ENCODE measurements at regions not wholly inside any gene's neighbourhood (a gene's known extent, or its start where the extent isn't known, plus 50 kb on each side); places are given as distances from the start of the nearest gene placed in this dataset.

GRCh38 chr1:30184393-30185141 is 538.8 kb downstream of the MATN1 start:
- TF ChIP-seq CTCF (conservative IDR thresholded peaks at IDR 0.05; ENCODE audit: low read length), result no peak
- no peak for TF ChIP-seq EZH2phosphoT487 (IDR thresholded peaks at IDR 0.05; ENCODE audit: borderline replicate concordance)
